ENCODE measurements at regions not wholly inside any gene's neighbourhood (a gene's known extent, or its start where the extent isn't known, plus 50 kb on each side); places are given as distances from the start of the nearest gene placed in this dataset.

GRCh38 chr16:50422926-50423325 is 54.1 kb upstream of the BRD7 start:
- TF ChIP-seq SNAI2 (CRISPR knock-in tag; IDR thresholded peaks at IDR 0.05), result no peak
- no peak for TF ChIP-seq ZFP3 (CRISPR knock-in tag; IDR thresholded peaks at IDR 0.05)
- no peak for TF ChIP-seq PATZ1 (CRISPR knock-in tag; IDR thresholded peaks at IDR 0.05; ENCODE audit: borderline replicate concordance)
